Stomach (tissue), 8 donors: ENCODE measurements at regions not wholly inside any gene's neighbourhood (a gene's known extent, or its start where the extent isn't known, plus 50 kb on each side); places are given as distances from the start of the nearest gene placed in this dataset.

Experiments
- DNase-seq, 2 donors: peaks; one replicate each; pipeline versions ENCODE4 v3.0.0 to v3.0.0-alpha.2; 2013 to 2019
- H3K27ac ChIP-seq, 5 donors: fragments of 200-600 bp in 4 of 5; sonication (generic) in 4 of 5; one replicate each; pipeline ENCODE4 v1.5.1; 2013 to 2019; ENCODE audit warnings: mild to moderate bottlenecking in 1 of 5, moderate library complexity in 1 of 5
- H3K27me3 ChIP-seq, 3 donors: fragments of 200-600 bp; sonication (generic); one replicate each; pipeline ENCODE4 v1.5.1; 2017 to 2019; ENCODE audit warnings: mixed run types in 1 of 3
- H3K36me3 ChIP-seq, 4 donors: fragments of 200-600 bp; sonication (generic); 1 replicate in 3 of 4; 2 replicates in 1 of 4; pipeline ENCODE4 v1.5.1; 2016 to 2019
- H3K4me1 ChIP-seq, 4 donors: fragments of 200-600 bp; sonication (generic); one replicate each; pipeline ENCODE4 v1.5.1; 2016 to 2019
- H3K4me3 ChIP-seq, 4 donors: fragments of 200-600 bp; sonication (generic) in 3 of 4; one replicate each; pipeline ENCODE4 v1.5.1; 2016 to 2019; ENCODE audit warnings: mild to moderate bottlenecking in 1 of 4
- H3K9me3 ChIP-seq, 4 donors: fragments of 200-600 bp; sonication (generic); one replicate each; pipeline ENCODE4 v1.5.1; 2016 to 2019
- EP300 ChIP-seq: sonication (generic); formaldehyde crosslinking; IDR thresholded peaks from one replicate; pipeline ENCODE4 v1.6.1; 2017; ENCODE audit warnings: antibody characterized with exemption
- POLR2A ChIP-seq, 4 donors: fragments of 450-650 bp; IDR thresholded peaks; one replicate each; pipeline ENCODE4 v1.6.1; 2016; ENCODE audit warnings: antibody characterized with exemption in 4 of 4, control low read depth in 2 of 4, mild to moderate bottlenecking in 1 of 4, moderate library complexity in 1 of 4
- POLR2AphosphoS5 ChIP-seq, 3 donors: sonication (generic); formaldehyde crosslinking; IDR thresholded peaks; one replicate each; pipeline ENCODE4 v1.6.1; 2016; ENCODE audit warnings: antibody characterized with exemption in 3 of 3
- WGBS, 5 donors: extraction: QIAGEN DNeasy Blood & Tissue Kit in 3 of 5; methylation state at CpG; one replicate each; pipeline versions ENCODE4 v1.1.5 to v1.1.7; 2013 to 2018; 5-methylcytosine and 5-hydroxymethylcytosine counted together
- intact Hi-C: fragments of 100-400 bp; cut with DNase I; formaldehyde crosslinking; loops from one replicate; pipeline ENCODE4 v1.15.1; 2023; ENCODE audit warnings: low total_unique reads
- TF ChIP-seq, protein P1 (sequence below), 7 experiments: fragments of 450-650 bp in 4 of 7; fragments of 200-600 bp in 3 of 7; sonication (generic) in 3 of 7; IDR thresholded peaks; one replicate each; pipeline ENCODE4 v1.5.1; 2016 to 2019; ENCODE audit warnings: antibody characterized with exemption in 7 of 7, control low read depth in 2 of 7, mild to moderate bottlenecking in 1 of 7
- donor health status: healthy with polysubstance abuse.
- donor health status: Bipolar disorder and iron deficiency.
- donor health status: healthy.

DNA sequence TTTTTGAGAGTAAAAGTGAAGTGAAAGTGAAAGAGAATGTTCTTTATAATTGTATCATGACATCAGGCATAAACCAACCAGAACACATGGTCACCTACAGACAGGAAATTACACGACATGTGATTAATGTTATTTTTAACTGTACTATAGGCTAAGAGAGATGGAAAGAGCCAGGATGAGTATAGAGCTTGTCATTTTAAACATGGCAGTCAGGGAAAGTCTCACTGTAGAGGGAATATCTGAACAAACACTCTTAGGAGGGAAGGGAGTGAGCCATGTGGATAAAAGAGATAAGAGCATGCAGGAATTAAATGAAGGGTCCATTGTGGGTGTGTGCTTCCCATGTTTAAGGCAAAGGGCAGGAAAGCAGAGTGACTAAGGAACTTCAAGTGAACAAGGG, 599.1 kb upstream of the FAT3 start:
- DNase-seq: no peak
- intact Hi-C loops: no loop called here
- H3K4me3 ChIP-seq: no peak overlapping the region
- no peaks in the 10 kb centered on the region for H3K4me1 ChIP-seq
- H3K9me3 ChIP-seq: no peaks in the 10 kb centered on the region
- H3K27ac ChIP-seq: no peak overlapping the region
- H3K36me3 ChIP-seq: no peaks in the 10 kb centered on the region
- no peak for TF ChIP-seq EP300
- no peak for TF ChIP-seq POLR2AphosphoS5 (IDR thresholded peaks at IDR 0.05)
- TF ChIP-seq POLR2A (IDR thresholded peaks at IDR 0.05): no peak
- WGBS, 5 donors: 50 to 67% (median 62%) methylated on average over 1 of the region's 1 CpG
- H3K27me3 ChIP-seq: no peaks in the 10 kb centered on the region

DNA sequence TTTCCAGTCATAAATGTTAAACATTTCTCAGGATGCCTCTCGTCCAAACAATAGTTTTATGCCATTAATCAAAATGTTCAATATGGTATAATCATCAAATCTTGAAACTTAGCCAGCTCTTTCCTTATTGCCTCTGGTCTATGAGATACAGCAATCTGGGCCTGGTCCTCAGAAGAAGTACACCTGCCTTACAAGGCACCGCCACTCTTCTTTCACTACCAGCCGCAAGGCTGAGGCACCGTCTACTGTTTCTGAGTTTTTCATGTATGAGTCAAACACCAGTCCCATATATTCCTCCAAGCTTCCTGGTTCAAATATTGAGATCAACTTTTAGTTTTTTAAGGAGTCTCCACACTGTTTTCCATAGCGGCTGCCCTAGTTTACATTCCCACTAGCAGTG, 600.6 kb upstream of the FAT3 start:
- Histone ChIP-seq H3K27me3 (no peaks in the 10 kb centered on the region), H3K9me3 (no peaks in the 10 kb centered on the region), H3K4me3 (no peak overlapping the region), H3K4me1 (no peaks in the 10 kb centered on the region), H3K36me3 (no peaks in the 10 kb centered on the region), H3K27ac (no peak overlapping the region)
- whole genome bisulfite sequencing, 5 donors: 79 to 90% (median 90%) methylated on average over 5 of the region's 5 CpGs
- intact Hi-C loops: no loop called here
- TF ChIP-seq EP300 (no peak), POLR2AphosphoS5 (IDR thresholded peaks at IDR 0.05) (no peak)
- peak in 1 of 2 donors; percentile 16 for DNase-seq

DNA sequence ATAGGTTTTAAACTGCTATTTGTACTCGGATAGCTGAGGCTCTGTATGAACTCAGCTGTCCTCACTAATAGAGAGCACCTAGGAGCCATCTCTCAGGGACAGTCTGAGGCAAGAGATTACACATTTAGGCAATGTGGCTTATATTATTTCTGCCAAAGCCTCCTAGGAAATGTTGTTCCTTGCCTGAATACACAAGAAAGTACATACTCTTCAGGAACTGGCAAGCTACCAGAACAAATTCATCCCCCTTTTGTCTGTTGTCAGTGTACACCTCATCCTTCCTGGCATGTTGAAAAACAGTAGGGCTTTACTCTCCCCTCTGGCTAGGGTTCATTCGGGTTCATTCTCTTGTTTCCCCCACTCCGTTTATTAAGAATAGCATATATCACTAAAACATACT, 615.9 kb upstream of the FAT3 start:
- WGBS, 5 donors: 54 to 72% (median 62%) methylated on average over 3 of the region's 3 CpGs
- no peaks in the 10 kb centered on the region for H3K9me3 ChIP-seq
- H3K4me3 ChIP-seq: no peak overlapping the region
- intact Hi-C loops: no loop called here
- no peak overlapping the region for H3K27ac ChIP-seq
- DNase-seq: peak in 1 of 2 donors; percentile 2
- no peaks in the 10 kb centered on the region for H3K36me3 ChIP-seq
- no peak for TF ChIP-seq POLR2AphosphoS5 (IDR thresholded peaks at IDR 0.05)
- no peak for TF ChIP-seq POLR2A (IDR thresholded peaks at IDR 0.05)
- TF ChIP-seq, protein P1, sequence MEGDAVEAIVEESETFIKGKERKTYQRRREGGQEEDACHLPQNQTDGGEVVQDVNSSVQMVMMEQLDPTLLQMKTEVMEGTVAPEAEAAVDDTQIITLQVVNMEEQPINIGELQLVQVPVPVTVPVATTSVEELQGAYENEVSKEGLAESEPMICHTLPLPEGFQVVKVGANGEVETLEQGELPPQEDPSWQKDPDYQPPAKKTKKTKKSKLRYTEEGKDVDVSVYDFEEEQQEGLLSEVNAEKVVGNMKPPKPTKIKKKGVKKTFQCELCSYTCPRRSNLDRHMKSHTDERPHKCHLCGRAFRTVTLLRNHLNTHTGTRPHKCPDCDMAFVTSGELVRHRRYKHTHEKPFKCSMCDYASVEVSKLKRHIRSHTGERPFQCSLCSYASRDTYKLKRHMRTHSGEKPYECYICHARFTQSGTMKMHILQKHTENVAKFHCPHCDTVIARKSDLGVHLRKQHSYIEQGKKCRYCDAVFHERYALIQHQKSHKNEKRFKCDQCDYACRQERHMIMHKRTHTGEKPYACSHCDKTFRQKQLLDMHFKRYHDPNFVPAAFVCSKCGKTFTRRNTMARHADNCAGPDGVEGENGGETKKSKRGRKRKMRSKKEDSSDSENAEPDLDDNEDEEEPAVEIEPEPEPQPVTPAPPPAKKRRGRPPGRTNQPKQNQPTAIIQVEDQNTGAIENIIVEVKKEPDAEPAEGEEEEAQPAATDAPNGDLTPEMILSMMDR (IDR thresholded peaks at IDR 0.05): no peak
- TF ChIP-seq EP300: no peak
- no peaks in the 10 kb centered on the region for H3K4me1 ChIP-seq
- no peaks in the 10 kb centered on the region for H3K27me3 ChIP-seq

DNA sequence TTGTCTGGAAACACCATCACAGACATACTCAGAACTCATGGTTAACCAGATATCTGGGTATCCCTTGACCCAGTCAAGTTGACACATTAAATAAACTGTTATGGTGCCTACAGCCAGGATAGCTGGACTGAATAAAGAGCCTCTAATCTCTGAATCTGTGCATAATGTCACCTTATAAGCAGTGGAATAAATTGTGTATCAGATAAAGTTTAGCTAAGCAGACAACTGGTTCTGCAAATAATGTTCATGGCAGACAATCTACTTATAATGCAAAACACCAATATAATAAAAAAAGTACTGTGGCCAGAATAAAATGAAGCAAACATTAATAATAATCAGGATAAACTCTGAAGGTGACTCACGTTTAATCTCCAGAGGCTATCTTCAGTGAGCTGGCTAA, 628.5 kb upstream of the FAT3 start:
- Histone ChIP-seq H3K27ac (no peak overlapping the region), H3K9me3 (peaks cover 0 to 17% (median 9%) of the 10 kb centered on the region in 4 donors), H3K4me3 (no peak overlapping the region), H3K4me1 (no peaks in the 10 kb centered on the region), H3K27me3 (no peaks in the 10 kb centered on the region), H3K36me3 (no peaks in the 10 kb centered on the region)
- no peak for DNase-seq
- 61 to 87% (median 74%) methylated on average over 1 of the region's 1 CpG for WGBS, 5 donors
- intact Hi-C loops: no loop called here
- TF ChIP-seq EP300 (no peak), POLR2A (IDR thresholded peaks at IDR 0.05) (no peak)
- TF ChIP-seq, protein P1 (IDR thresholded peaks at IDR 0.05): no peak

DNA sequence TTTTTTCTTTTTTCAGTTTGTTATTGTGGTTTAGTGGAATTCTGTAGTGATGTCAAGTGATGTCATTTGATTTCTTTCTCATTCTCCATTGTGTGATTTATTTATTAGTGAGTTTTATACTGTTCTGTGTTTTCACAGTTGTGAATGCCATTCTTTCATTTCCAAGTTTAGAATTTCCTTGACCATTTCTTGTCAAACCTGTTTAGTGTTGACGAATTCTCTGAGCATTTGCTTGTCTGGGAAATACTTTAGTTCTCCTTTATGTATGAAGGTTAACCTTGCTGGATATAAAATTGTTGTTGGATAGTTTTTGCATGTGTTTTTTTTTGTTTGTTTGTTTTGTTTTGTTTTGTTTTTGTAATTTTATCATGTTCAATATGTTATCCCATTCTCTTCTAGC, 633.6 kb upstream of the FAT3 start:
- TF ChIP-seq POLR2A (IDR thresholded peaks at IDR 0.05) (no peak), POLR2AphosphoS5 (IDR thresholded peaks at IDR 0.05) (no peak), EP300 (no peak)
- TF ChIP-seq, protein P1 (IDR thresholded peaks at IDR 0.05): no peak
- Histone ChIP-seq H3K4me3 (no peak overlapping the region), H3K9me3 (peaks cover 0 to 19% (median 11%) of the 10 kb centered on the region in 4 donors), H3K27me3 (no peaks in the 10 kb centered on the region), H3K27ac (no peak overlapping the region), H3K36me3 (no peaks in the 10 kb centered on the region), H3K4me1 (no peaks in the 10 kb centered on the region)
- intact Hi-C loops: no loop called here
- no peak for DNase-seq
- WGBS, 5 donors: 33 to 64% (median 57%) methylated on average over 1 of the region's 1 CpG
